A549 (cell line): ENCODE measurements at regions not wholly inside any gene's neighbourhood (a gene's known extent, or its start where the extent isn't known, plus 50 kb on each side); places are given as distances from the start of the nearest gene placed in this dataset.

Source experiments
- MYC ChIP-seq: IDR thresholded peaks from 2 replicates; pipeline ENCODE4 v1.6.1; 2012; ENCODE audit warnings: mild to moderate bottlenecking, inconsistent platforms, low read length, improper control_type of control experiment, borderline replicate concordance
- REST ChIP-seq: fragments of 200-600 bp; sonication (generic); IDR thresholded peaks from 2 replicates; pipeline ENCODE4 v1.6.1; 2016; ENCODE audit warnings: antibody characterized with exemption, mild to moderate bottlenecking, moderate library complexity
- RNF2 ChIP-seq: fragments of 200-600 bp; sonication (generic); IDR thresholded peaks from 2 replicates; pipeline ENCODE4 v1.6.1; 2016; ENCODE audit warnings: low read depth, mild to moderate bottlenecking, antibody characterized with exemption, moderate library complexity, borderline replicate concordance
- TF ChIP-seq, protein P1 (sequence below): fragments of >200 bp; sonication (Bioruptor Twin); formaldehyde crosslinking; IDR thresholded peaks from 3 replicates; pipeline ENCODE4 v1.5.1; 2016
- TF ChIP-seq, protein P2 (sequence below): IDR thresholded peaks from 2 replicates; pipeline ENCODE4 v1.6.1; 2012

DNA sequence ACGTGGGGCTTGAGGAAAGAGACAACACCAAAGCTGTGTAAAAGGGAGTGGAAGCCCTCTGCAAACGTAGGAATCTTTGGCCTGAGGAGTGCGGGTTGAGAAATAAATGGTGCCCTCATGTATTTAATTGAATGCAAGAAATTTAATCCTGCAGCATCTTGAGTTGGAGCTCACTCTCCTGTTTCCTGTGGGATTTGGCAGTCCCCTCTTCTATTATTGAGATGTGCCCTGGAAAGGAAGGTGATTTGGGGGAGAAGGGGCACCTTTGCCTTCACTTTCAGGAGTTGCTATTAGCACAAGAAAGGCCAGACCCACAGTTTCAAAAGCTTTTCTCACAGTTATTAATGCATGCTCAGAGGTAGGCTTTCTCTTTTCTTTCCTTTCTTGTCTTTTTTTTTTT, 201.4 kb upstream of the HDDC2 start:
- TF ChIP-seq RNF2 (no peak), MYC (no peak), REST (no peak)
- TF ChIP-seq, protein P1, sequence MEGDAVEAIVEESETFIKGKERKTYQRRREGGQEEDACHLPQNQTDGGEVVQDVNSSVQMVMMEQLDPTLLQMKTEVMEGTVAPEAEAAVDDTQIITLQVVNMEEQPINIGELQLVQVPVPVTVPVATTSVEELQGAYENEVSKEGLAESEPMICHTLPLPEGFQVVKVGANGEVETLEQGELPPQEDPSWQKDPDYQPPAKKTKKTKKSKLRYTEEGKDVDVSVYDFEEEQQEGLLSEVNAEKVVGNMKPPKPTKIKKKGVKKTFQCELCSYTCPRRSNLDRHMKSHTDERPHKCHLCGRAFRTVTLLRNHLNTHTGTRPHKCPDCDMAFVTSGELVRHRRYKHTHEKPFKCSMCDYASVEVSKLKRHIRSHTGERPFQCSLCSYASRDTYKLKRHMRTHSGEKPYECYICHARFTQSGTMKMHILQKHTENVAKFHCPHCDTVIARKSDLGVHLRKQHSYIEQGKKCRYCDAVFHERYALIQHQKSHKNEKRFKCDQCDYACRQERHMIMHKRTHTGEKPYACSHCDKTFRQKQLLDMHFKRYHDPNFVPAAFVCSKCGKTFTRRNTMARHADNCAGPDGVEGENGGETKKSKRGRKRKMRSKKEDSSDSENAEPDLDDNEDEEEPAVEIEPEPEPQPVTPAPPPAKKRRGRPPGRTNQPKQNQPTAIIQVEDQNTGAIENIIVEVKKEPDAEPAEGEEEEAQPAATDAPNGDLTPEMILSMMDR = no peak
- TF ChIP-seq, protein P2, sequence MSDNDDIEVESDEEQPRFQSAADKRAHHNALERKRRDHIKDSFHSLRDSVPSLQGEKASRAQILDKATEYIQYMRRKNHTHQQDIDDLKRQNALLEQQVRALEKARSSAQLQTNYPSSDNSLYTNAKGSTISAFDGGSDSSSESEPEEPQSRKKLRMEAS = no peak
